ENCODE measurements at regions not wholly inside any gene's neighbourhood (a gene's known extent, or its start where the extent isn't known, plus 50 kb on each side); places are given as distances from the start of the nearest gene placed in this dataset.
A peak's percentile ranks its signal among the peaks of the same experiment; 100 is the strongest.

DNA sequence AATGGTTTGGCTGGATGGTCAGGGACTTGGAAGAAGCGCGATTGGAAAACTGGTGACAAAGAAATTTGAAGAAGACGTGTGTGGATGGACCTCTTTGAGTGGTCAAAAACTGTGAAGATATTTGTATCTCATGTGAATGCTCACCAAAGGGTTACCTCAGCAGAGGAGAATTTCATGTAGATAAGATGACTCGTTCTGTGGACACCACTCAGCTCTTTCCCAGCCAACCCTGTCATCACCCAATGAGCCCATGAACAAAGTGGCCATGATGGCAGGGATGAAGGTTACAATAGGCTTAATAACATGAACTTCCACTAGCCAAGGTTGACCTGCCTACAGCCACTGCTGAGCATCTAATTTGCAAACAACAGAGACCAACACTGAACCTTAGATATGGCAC is 248.3 kb downstream of the KCNE4 start:
- no peak for TF ChIP-seq FOXM1 (IDR thresholded peaks at IDR 0.05; ENCODE audit: borderline replicate concordance)
- no peak for TF ChIP-seq FOXA1 (IDR thresholded peaks at IDR 0.05)
- no peak for TF ChIP-seq SP1 (IDR thresholded peaks at IDR 0.05)
- TF ChIP-seq FOXK2 (IDR thresholded peaks at IDR 0.05), result no peak
- TF ChIP-seq, protein P1, sequence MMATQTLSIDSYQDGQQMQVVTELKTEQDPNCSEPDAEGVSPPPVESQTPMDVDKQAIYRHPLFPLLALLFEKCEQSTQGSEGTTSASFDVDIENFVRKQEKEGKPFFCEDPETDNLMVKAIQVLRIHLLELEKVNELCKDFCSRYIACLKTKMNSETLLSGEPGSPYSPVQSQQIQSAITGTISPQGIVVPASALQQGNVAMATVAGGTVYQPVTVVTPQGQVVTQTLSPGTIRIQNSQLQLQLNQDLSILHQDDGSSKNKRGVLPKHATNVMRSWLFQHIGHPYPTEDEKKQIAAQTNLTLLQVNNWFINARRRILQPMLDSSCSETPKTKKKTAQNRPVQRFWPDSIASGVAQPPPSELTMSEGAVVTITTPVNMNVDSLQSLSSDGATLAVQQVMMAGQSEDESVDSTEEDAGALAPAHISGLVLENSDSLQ (IDR thresholded peaks at IDR 0.05), result no peak
- TF ChIP-seq TARDBP (IDR thresholded peaks at IDR 0.05), result no peak
- TF ChIP-seq SUZ12 (IDR thresholded peaks at IDR 0.05), result no peak
- TF ChIP-seq LEF1 (IDR thresholded peaks at IDR 0.05; ENCODE audit: borderline replicate concordance), result no peak
- no peak for TF ChIP-seq BHLHE40 (IDR thresholded peaks at IDR 0.05; ENCODE audit: borderline replicate concordance)
- TF ChIP-seq ARNT (IDR thresholded peaks at IDR 0.05), result no peak
- TF ChIP-seq ZNF384 (IDR thresholded peaks at IDR 0.05), result no peak
- no peak for TF ChIP-seq NFRKB (IDR thresholded peaks at IDR 0.05)
- no peak for TF ChIP-seq CTBP1 (IDR thresholded peaks at IDR 0.05; ENCODE audit: borderline replicate concordance)
- ChIA-PET POLR2A (no interaction called here), CTCF (no interaction called here)
- no peak for DNase-seq (ENCODE audit: extremely low spot score)

DNA sequence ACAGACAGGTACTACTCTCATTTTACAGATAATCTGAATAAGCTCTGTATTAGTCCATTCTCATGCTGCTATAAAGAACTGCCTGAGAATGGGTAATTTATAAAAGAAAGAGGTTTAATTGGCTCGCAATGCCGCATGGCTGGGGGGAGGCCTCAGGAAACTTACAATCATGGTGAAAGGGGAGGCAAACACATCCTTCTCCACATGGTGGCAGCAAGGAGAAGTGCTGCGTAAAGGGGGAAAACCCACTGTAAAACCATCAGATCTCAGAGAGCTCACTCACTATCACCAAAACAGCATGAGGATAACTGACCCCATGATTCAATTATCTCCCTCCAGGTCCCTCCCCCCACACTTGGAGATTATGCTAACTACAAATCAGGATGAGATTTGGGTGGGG is 254.4 kb downstream of the KCNE4 start:
- no peak for TF ChIP-seq L3MBTL2 (conservative IDR thresholded peaks at IDR 0.05)
- TF ChIP-seq HDGF (IDR thresholded peaks at IDR 0.05; ENCODE audit: borderline replicate concordance), result no peak
- no peak for TF ChIP-seq SUZ12 (IDR thresholded peaks at IDR 0.05)
- TF ChIP-seq LEF1 (IDR thresholded peaks at IDR 0.05; ENCODE audit: borderline replicate concordance), result no peak
- ChIA-PET POLR2A (no interaction called here), CTCF (interaction anchor here (0.6 to 0.9 kb wide), 2 partner anchors 51 to 180 kb away, joined by 3 read pairs; no protein-coding TSS in a partner anchor)
- peak; percentile 12 for DNase-seq (ENCODE audit: extremely low spot score)

DNA sequence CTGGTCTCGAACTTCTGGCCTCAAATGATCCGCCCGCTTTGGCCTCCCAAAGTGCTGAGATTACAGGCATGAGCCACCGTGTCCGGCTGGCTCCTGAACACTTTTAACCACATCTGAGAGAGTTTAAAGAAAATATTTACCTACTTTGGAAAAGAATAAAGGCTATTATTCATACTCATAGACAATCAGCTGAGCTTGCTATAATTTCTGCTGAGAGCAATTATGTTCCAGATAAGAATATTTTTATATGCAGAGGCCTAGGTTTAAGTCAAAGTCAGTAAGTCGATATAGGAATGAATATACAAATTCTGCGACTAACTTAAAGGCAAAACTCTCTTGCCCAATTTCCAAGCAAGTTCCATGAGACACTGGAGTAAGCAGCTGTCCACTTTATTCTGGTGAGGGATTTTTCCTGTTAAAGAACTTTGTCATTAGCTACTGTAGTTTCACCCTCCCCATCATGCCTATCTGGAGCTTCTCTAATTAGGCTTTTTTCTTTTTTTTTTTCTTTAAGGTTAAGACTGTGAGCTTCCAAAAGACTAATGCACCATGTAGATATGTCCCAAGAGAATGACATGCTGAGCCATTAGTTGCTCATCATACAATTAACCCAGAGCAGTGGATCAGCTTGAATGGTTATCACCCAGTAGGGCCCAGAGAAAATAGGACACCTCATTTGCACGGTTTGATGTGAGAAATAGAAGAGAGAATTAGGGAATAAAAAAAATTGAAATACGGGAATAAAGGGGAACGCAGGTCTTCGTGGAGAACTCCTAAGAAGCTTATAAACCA is 260.1 kb downstream of the KCNE4 start:
- ChIA-PET POLR2A (no interaction called here), CTCF (interaction anchor here (0.5 kb wide), 1 partner anchor 486 kb away, joined by 3 read pairs; no protein-coding TSS in a partner anchor)
- DNase-seq (ENCODE audit: extremely low spot score), result no peak
- no peak for TF ChIP-seq HDGF (IDR thresholded peaks at IDR 0.05; ENCODE audit: borderline replicate concordance)
- TF ChIP-seq CTBP1 (IDR thresholded peaks at IDR 0.05; ENCODE audit: borderline replicate concordance), result no peak
- no peak for TF ChIP-seq ELF4 (IDR thresholded peaks at IDR 0.05)
- TF ChIP-seq, protein P1 (IDR thresholded peaks at IDR 0.05), result no peak
- no peak for TF ChIP-seq FOXA1 (IDR thresholded peaks at IDR 0.05)
- no peak for TF ChIP-seq ZNF384 (IDR thresholded peaks at IDR 0.05)
- TF ChIP-seq SP1 (IDR thresholded peaks at IDR 0.05), result no peak
- no peak for TF ChIP-seq FOXM1 (IDR thresholded peaks at IDR 0.05; ENCODE audit: borderline replicate concordance)
- no peak for TF ChIP-seq NFRKB (IDR thresholded peaks at IDR 0.05)
- TF ChIP-seq SUZ12 (IDR thresholded peaks at IDR 0.05), result no peak
- TF ChIP-seq LEF1 (IDR thresholded peaks at IDR 0.05; ENCODE audit: borderline replicate concordance), result no peak
- no peak for TF ChIP-seq BHLHE40 (IDR thresholded peaks at IDR 0.05; ENCODE audit: borderline replicate concordance)
- TF ChIP-seq FOXK2 (IDR thresholded peaks at IDR 0.05), result no peak
- TF ChIP-seq ARNT (IDR thresholded peaks at IDR 0.05), result no peak
- TF ChIP-seq L3MBTL2 (conservative IDR thresholded peaks at IDR 0.05), result no peak
- no peak for TF ChIP-seq TARDBP (IDR thresholded peaks at IDR 0.05)

DNA sequence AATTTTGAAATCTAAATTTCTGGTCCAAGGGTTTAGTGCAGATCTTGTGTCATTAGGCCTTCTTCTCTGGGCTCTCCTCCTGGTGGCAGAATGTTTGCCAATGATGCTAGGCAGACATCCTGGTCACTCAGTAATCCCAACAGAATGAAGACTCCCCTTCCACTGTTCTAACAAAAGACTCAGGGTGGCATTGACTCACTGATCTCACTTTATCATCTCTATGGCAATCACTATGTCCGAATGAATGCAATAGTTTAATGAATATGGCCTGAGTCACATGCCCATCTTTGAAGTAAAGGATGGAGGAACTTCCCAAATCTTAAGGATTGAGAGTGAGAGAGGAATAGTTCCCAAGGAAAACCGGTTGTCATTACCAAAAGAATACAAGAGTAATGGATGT is 261.1 kb downstream of the KCNE4 start:
- CTCF ChIA-PET, result no interaction called here
- DNase-seq (ENCODE audit: extremely low spot score), result no peak
- no peak for TF ChIP-seq NFRKB (IDR thresholded peaks at IDR 0.05)
- no peak for TF ChIP-seq ZNF384 (IDR thresholded peaks at IDR 0.05)
- no peak for TF ChIP-seq L3MBTL2 (conservative IDR thresholded peaks at IDR 0.05)
- TF ChIP-seq TARDBP (IDR thresholded peaks at IDR 0.05), result no peak
- TF ChIP-seq, protein P1 (IDR thresholded peaks at IDR 0.05), result no peak
- no peak for TF ChIP-seq CTBP1 (IDR thresholded peaks at IDR 0.05; ENCODE audit: borderline replicate concordance)
- TF ChIP-seq ARNT (IDR thresholded peaks at IDR 0.05), result no peak
- POLR2A ChIA-PET, result no interaction called here

DNA sequence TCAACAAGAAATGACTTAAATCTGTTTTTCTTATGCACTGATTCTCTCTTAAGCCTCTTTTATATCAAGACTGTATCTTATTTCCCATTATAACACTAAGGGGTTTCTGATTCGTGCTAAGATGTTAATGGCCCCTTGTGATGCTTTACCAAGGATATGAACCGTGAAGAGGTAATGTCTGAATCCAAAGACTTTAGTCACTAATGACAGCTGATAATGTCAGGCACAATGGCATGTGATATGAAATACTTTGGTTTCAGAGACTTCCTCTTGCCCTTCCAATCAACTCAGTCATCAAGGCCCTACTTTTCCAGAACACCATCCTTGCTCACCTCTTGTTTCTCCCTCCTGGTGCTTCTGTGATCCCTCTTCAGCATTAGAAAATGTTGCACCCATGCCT is 262.8 kb downstream of the KCNE4 start:
- no peak for DNase-seq (ENCODE audit: extremely low spot score)
- POLR2A ChIA-PET, result no interaction called here
- TF ChIP-seq FOXK2 (IDR thresholded peaks at IDR 0.05) (no peak), CTBP1 (IDR thresholded peaks at IDR 0.05; ENCODE audit: borderline replicate concordance) (no peak), ZNF384 (IDR thresholded peaks at IDR 0.05) (no peak), L3MBTL2 (conservative IDR thresholded peaks at IDR 0.05) (no peak)
- CTCF ChIA-PET, result no interaction called here

DNA sequence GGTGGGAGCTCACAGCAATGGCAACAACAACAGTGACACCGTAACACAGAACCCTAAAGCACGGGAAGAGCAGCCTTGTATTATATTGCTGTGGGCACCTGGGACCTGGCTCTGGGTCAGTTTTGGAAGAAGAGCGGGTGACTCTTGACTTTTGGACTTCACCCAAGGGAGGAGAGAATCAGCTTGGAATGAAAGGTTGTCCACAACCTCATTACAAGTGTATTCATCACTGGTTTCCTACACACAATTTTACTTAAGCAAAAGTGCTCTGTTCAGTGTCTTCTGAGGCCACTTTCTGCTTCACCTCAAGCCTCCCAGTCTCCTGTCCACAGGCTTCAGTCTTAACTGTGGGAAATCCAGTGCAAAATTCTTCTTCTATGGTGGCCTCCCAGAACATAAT is 263.8 kb downstream of the KCNE4 start:
- ChIA-PET POLR2A (no interaction called here), CTCF (no interaction called here)
- no peak for TF ChIP-seq TARDBP (IDR thresholded peaks at IDR 0.05)
- TF ChIP-seq FOXM1 (IDR thresholded peaks at IDR 0.05; ENCODE audit: borderline replicate concordance), result no peak
- no peak for TF ChIP-seq ARNT (IDR thresholded peaks at IDR 0.05)
- no peak for TF ChIP-seq HDGF (IDR thresholded peaks at IDR 0.05; ENCODE audit: borderline replicate concordance)
- TF ChIP-seq FOXA1 (IDR thresholded peaks at IDR 0.05), result no peak
- TF ChIP-seq SUZ12 (IDR thresholded peaks at IDR 0.05), result no peak
- no peak for TF ChIP-seq NFRKB (IDR thresholded peaks at IDR 0.05)
- no peak for TF ChIP-seq ZNF384 (IDR thresholded peaks at IDR 0.05)
- TF ChIP-seq, protein P1 (IDR thresholded peaks at IDR 0.05), result no peak
- TF ChIP-seq BHLHE40 (IDR thresholded peaks at IDR 0.05; ENCODE audit: borderline replicate concordance), result no peak
- no peak for TF ChIP-seq ELF4 (IDR thresholded peaks at IDR 0.05)
- TF ChIP-seq FOXK2 (IDR thresholded peaks at IDR 0.05), result no peak
- no peak for TF ChIP-seq L3MBTL2 (conservative IDR thresholded peaks at IDR 0.05)
- no peak for TF ChIP-seq LEF1 (IDR thresholded peaks at IDR 0.05; ENCODE audit: borderline replicate concordance)
- TF ChIP-seq SP1 (IDR thresholded peaks at IDR 0.05), result no peak
- no peak for DNase-seq (ENCODE audit: extremely low spot score)

Measured in HEK293T (cell line).